PC-9 (cell line): ENCODE measurements at regions not wholly inside any gene's neighbourhood (a gene's known extent, or its start where the extent isn't known, plus 50 kb on each side); places are given as distances from the start of the nearest gene placed in this dataset.

Experiments used
- BruUV-seq: library from RNA; stranded (reverse); fragments of 400-500 nt; replicated peaks from 2 replicates; lab custom pipeline; 2021; lab: Mats Ljungman, UMichigan
- CTCF ChIA-PET: fragments of 300-600 bp; sonication (Branson Sonifier 250); formaldehyde crosslinking; loops from one replicate; lab custom pipeline; 2022; ENCODE audit warnings: antibody characterized with exemption; lab: Charles Lee
- POLR2A ChIA-PET: fragments of 300-600 bp; sonication (Branson Sonifier 250); formaldehyde crosslinking; loops from one replicate; lab custom pipeline; 2022; ENCODE audit warnings: antibody characterized with exemption; ENCODE audit not compliant: unreplicated experiment; lab: Charles Lee
- DNase-seq, 2 experiments: peaks; one replicate each; pipeline versions ENCODE4 v3.0.0 to v3.0.0-alpha.2; 2015 to 2022; ENCODE audit warnings: mixed read lengths in 1 of 2
- H2AFZ ChIP-seq: fragments of 200-600 bp; sonication (generic); 2 replicates; pipeline ENCODE4 v1.8.1; 2017; ENCODE audit warnings: antibody characterized with exemption
- H3F3A ChIP-seq: fragments of 200-600 bp; sonication (generic); 2 replicates; pipeline ENCODE4 v1.8.1; 2017; ENCODE audit warnings: antibody characterized with exemption, mild to moderate bottlenecking, low read depth; ENCODE audit not compliant: insufficient read depth
- H3K27ac ChIP-seq: fragments of 200-600 bp; sonication (generic); 2 replicates; pipeline ENCODE4 v1.6.1; 2016; ENCODE audit warnings: mixed run types
- H3K27me3 ChIP-seq: fragments of 200-600 bp; sonication (generic); 2 replicates; pipeline ENCODE4 v1.6.1; 2016; ENCODE audit warnings: low read depth, mixed run types; ENCODE audit not compliant: insufficient read depth
- H3K36me3 ChIP-seq: fragments of 200-600 bp; sonication (generic); 2 replicates; pipeline ENCODE4 v1.6.1; 2016; ENCODE audit warnings: low read depth, mixed run types
- H3K4me1 ChIP-seq: fragments of 200-600 bp; sonication (generic); replicated peaks from 2 replicates; pipeline ENCODE4 v1.6.1; 2016; ENCODE audit warnings: mixed run types; ENCODE audit not compliant: insufficient read depth
- H3K4me2 ChIP-seq: fragments of 200-600 bp; sonication (generic); 2 replicates; pipeline ENCODE4 v1.6.1; 2017; ENCODE audit warnings: mixed run types
- H3K4me3 ChIP-seq: fragments of 200-600 bp; sonication (generic); 2 replicates; pipeline ENCODE4 v1.6.1; 2016; ENCODE audit warnings: mixed run types
- H3K79me2 ChIP-seq: fragments of 200-600 bp; sonication (generic); 2 replicates; pipeline ENCODE4 v1.6.1; 2017; ENCODE audit warnings: low read depth, mixed run types
- H3K9me2 ChIP-seq: fragments of 200-600 bp; sonication (generic); 2 replicates; pipeline ENCODE4 v1.8.1; 2017; ENCODE audit warnings: mild to moderate bottlenecking; ENCODE audit not compliant: insufficient read depth
- H3K9me3 ChIP-seq: fragments of 200-600 bp; sonication (generic); 2 replicates; pipeline ENCODE4 v1.8.1; 2016; ENCODE audit warnings: low read depth; ENCODE audit not compliant: insufficient read depth
- H4K20me1 ChIP-seq: fragments of 200-600 bp; sonication (generic); 2 replicates; pipeline ENCODE4 v1.8.1; 2017; ENCODE audit not compliant: insufficient read depth
- EZH2 ChIP-seq: fragments of 200-600 bp; sonication (generic); IDR thresholded peaks from 2 replicates; pipeline ENCODE4 v1.8.0; 2017; ENCODE audit warnings: antibody characterized with exemption, low read depth
- intact Hi-C: fragments of 100-400 bp; cut with micrococcal nuclease; formaldehyde crosslinking; loops from one replicate; pipeline ENCODE4 v1.10.0; 2022; ENCODE audit not compliant: unreplicated experiment
- TF ChIP-seq, protein P1 (sequence below): fragments of 200-600 bp; sonication (generic); conservative IDR thresholded peaks from 2 replicates; pipeline ENCODE4 v1.6.1; 2017; ENCODE audit warnings: mixed run types, antibody characterized with exemption, mild to moderate bottlenecking, moderate library complexity

- Histone ChIP-seq H3F3A (no peaks in the 10 kb centered on the region), H3K4me2 (no peak overlapping the region), H3K9me2 (no peaks in the 10 kb centered on the region), H3K79me2 (no peaks in the 10 kb centered on the region), H4K20me1 (no peaks in the 10 kb centered on the region), H3K4me3 (no peak overlapping the region), H3K36me3 (no peaks in the 10 kb centered on the region), H3K27ac (no peak overlapping the region), H3K9me3 (no peaks in the 10 kb centered on the region), H3K4me1 (no peaks in the 10 kb centered on the region), H2AFZ (no peak overlapping the region), H3K27me3 (no peaks in the 10 kb centered on the region; the same call in none of the 2 replicates)
- intact Hi-C loops = no loop called here
- BruUV-seq = no TSS peak
- no peak for DNase-seq
- TF ChIP-seq, protein P1, sequence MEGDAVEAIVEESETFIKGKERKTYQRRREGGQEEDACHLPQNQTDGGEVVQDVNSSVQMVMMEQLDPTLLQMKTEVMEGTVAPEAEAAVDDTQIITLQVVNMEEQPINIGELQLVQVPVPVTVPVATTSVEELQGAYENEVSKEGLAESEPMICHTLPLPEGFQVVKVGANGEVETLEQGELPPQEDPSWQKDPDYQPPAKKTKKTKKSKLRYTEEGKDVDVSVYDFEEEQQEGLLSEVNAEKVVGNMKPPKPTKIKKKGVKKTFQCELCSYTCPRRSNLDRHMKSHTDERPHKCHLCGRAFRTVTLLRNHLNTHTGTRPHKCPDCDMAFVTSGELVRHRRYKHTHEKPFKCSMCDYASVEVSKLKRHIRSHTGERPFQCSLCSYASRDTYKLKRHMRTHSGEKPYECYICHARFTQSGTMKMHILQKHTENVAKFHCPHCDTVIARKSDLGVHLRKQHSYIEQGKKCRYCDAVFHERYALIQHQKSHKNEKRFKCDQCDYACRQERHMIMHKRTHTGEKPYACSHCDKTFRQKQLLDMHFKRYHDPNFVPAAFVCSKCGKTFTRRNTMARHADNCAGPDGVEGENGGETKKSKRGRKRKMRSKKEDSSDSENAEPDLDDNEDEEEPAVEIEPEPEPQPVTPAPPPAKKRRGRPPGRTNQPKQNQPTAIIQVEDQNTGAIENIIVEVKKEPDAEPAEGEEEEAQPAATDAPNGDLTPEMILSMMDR = no peak
- no peak for TF ChIP-seq EZH2
- ChIA-PET POLR2A (no interaction called here), CTCF (no interaction called here)
Measured at GRCh38 chr5:8508231-8508630, 639.3 kb downstream of the MTRR start.

DNA sequence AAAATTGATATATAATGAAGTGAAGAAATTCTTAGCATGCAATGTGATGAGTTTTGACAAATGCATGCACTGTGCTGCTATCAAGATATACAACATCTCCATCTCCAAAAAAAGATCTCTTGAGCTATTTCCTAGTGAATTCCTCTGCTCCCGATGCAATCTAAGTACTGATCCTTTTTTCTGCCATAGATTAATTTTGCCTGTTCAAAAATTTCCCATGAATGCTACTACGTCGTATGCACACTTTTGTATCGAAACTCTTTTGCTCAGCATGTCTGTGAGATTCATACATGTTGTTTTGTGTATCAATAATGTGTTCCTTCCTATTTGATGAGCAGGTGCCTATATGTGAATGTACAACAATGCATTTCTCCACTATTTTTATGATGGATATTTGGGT, 647.4 kb downstream of the MTRR start:
- POLR2A ChIA-PET = interaction anchor here (0.6 kb wide), 1 partner anchor 94 kb away, joined by 8 read pairs; no protein-coding TSS in a partner anchor
- Histone ChIP-seq H3K27me3 (peaks cover 37% of the 10 kb centered on the region), H3K4me1 (no peaks in the 10 kb centered on the region), H3K4me3 (no peak overlapping the region), H3K9me3 (no peaks in the 10 kb centered on the region), H3K36me3 (no peaks in the 10 kb centered on the region), H3K9me2 (no peaks in the 10 kb centered on the region), H2AFZ (no peak overlapping the region), H4K20me1 (no peaks in the 10 kb centered on the region), H3K27ac (no peak overlapping the region), H3K79me2 (no peaks in the 10 kb centered on the region), H3F3A (no peaks in the 10 kb centered on the region), H3K4me2 (peak overlapping the region; percentile 2; the same call in 1 of the 2 replicates)
- TF ChIP-seq, protein P1 = no peak
- no peak for TF ChIP-seq EZH2
- CTCF ChIA-PET = no interaction called here
- no TSS peak for BruUV-seq
- intact Hi-C loops = no loop called here
- DNase-seq = no peak

DNA sequence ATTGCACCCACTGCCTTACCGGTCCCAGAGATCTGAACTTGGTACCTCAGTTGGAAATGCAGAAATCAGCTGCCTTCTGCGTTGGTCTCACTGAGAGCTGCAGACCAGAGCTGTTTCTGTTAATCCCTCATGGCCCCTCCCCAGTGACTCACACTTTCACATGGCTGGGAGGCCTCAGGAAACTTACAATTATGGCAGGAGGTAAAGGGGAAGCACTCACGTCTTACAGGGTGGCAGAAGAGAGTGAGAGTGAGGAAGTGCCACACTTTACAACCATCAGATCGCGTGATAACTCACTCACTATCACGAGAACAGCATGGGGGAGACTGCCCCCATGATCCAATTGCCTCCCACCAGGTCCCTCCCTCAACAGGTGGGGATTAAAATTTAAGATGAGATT, 648.5 kb downstream of the MTRR start:
- Histone ChIP-seq H3K9me2 (no peaks in the 10 kb centered on the region), H4K20me1 (no peaks in the 10 kb centered on the region), H2AFZ (no peak overlapping the region), H3K4me1 (no peaks in the 10 kb centered on the region), H3F3A (no peaks in the 10 kb centered on the region), H3K79me2 (no peaks in the 10 kb centered on the region), H3K9me3 (no peaks in the 10 kb centered on the region), H3K27ac (no peak overlapping the region), H3K36me3 (no peaks in the 10 kb centered on the region), H3K4me3 (no peak overlapping the region), H3K4me2 (peak overlapping the region; percentile 2; the same call in 1 of the 2 replicates), H3K27me3 (peaks cover 48% of the 10 kb centered on the region)
- TF ChIP-seq, protein P1 = no peak
- TF ChIP-seq EZH2 = no peak
- ChIA-PET CTCF (no interaction called here), POLR2A (no interaction called here)
- intact Hi-C loops = no loop called here
- no TSS peak for BruUV-seq
- DNase-seq = no peak
